ENCODE measurements at regions not wholly inside any gene's neighbourhood (a gene's known extent, or its start where the extent isn't known, plus 50 kb on each side); places are given as distances from the start of the nearest gene placed in this dataset.
"Not testable (repeated sequence)": the region's sequence is repeated elsewhere in the genome, so short reads cannot be mapped to it uniquely, and the experiment has no call there.

GRCh38 chr21:14058566-14058965, 152.2 kb downstream of the LIPI start:
- DNase-seq: no peak

- DNase-seq: not testable (repeated sequence)
Observed at GRCh38 chr21:14057841-14058481, 152.8 kb downstream of the LIPI start.

- DNase-seq: no peak
Observed at GRCh38 chr21:14057313-14057712, 153.4 kb downstream of the LIPI start.

GRCh38 chr21:14056771-14057191, 154.0 kb downstream of the LIPI start:
- DNase-seq: no peak

GRCh38 chr21:14055746-14056515, 154.8 kb downstream of the LIPI start:
- DNase-seq: not testable (repeated sequence)

GRCh38 chr21:14054682-14055081, 156.1 kb downstream of the LIPI start:
- DNase-seq: no peak

- DNase-seq: no peak
Observed at GRCh38 chr21:14050121-14050520, 160.6 kb downstream of the LIPI start.

- DNase-seq: no peak
Observed at GRCh38 chr21:14046401-14046800, 164.4 kb downstream of the LIPI start.

- no peak for DNase-seq
Observed at GRCh38 chr21:14040386-14040785, 170.4 kb downstream of the LIPI start.

- not testable (repeated sequence) for DNase-seq
Observed at GRCh38 chr21:14028619-14029018, 182.1 kb downstream of the LIPI start.

- DNase-seq: peak; percentile 97
Observed at GRCh38 chr21:14027235-14027869, 183.4 kb downstream of the LIPI start.

- DNase-seq: not testable (repeated sequence)
Observed at GRCh38 chr21:14020108-14020507, 190.6 kb downstream of the LIPI start.

GRCh38 chr21:14015841-14016240, 194.9 kb downstream of the LIPI start:
- not testable (repeated sequence) for DNase-seq

- DNase-seq: not testable (repeated sequence)
Observed at GRCh38 chr21:14013623-14014498, 196.9 kb downstream of the LIPI start.

GRCh38 chr21:14013056-14013603, 197.6 kb downstream of the LIPI start:
- no peak for DNase-seq

GRCh38 chr21:14012409-14012808, 198.3 kb downstream of the LIPI start:
- no peak for DNase-seq

- DNase-seq: not testable (repeated sequence)
Observed at GRCh38 chr21:14011751-14012150, 199.0 kb downstream of the LIPI start.

GRCh38 chr21:14011149-14011548, 199.6 kb downstream of the LIPI start:
- DNase-seq: not testable (repeated sequence)

- DNase-seq: no peak
Observed at GRCh38 chr21:14010729-14011128, 200.0 kb downstream of the LIPI start.

GRCh38 chr21:14009990-14010389, 200.8 kb downstream of the LIPI start:
- DNase-seq: not testable (repeated sequence)

GRCh38 chr21:14009238-14009981, 201.3 kb downstream of the LIPI start:
- not testable (repeated sequence) for DNase-seq

- not testable (repeated sequence) for DNase-seq
Observed at GRCh38 chr21:14008436-14008835, 202.3 kb downstream of the LIPI start.
